Neural cell (in vitro differentiated cells): ENCODE measurements at regions not wholly inside any gene's neighbourhood (a gene's known extent, or its start where the extent isn't known, plus 50 kb on each side); places are given as distances from the start of the nearest gene placed in this dataset.

Experiments
- H2AFZ ChIP-seq: fragments of 200-600, 300-800 bp; sonication (generic), shearing (Covaris generic); 2 replicates; pipeline ENCODE4 v1.6.0; 2014; ENCODE audit warnings: low read depth, mild to moderate bottlenecking, antibody characterized with exemption, low read length, moderate library complexity
- H3F3A ChIP-seq: fragments of 200-600 bp; shearing (Covaris generic); 2 replicates; pipeline ENCODE4 v1.6.1; 2016; ENCODE audit warnings: mild to moderate bottlenecking, moderate library complexity, mixed read lengths, antibody characterized with exemption, low read length; ENCODE audit not compliant: insufficient read depth, poor library complexity, severe bottlenecking
- H3K27ac ChIP-seq: fragments of 200-600, 300-800 bp; sonication (generic), shearing (Covaris generic); 2 replicates; pipeline ENCODE4 v1.5.1; 2014; ENCODE audit warnings: mild to moderate bottlenecking, low read length, moderate library complexity
- H3K27me3 ChIP-seq: fragments of 300-800, 200-600 bp; sonication (generic), shearing (Covaris generic); 2 replicates; pipeline ENCODE4 v1.6.0; 2014; ENCODE audit warnings: mild to moderate bottlenecking, low read depth, low read length, moderate library complexity; ENCODE audit not compliant: insufficient read depth
- H3K36me3 ChIP-seq: fragments of 300-800, 200-600 bp; sonication (generic), shearing (Covaris generic); 2 replicates; pipeline ENCODE4 v1.5.1; 2014; ENCODE audit warnings: mild to moderate bottlenecking, antibody characterized with exemption, low read length, moderate library complexity; ENCODE audit not compliant: insufficient read depth
- H3K4me2 ChIP-seq: fragments of 300-800, 200-600 bp; sonication (generic), shearing (Covaris generic); 2 replicates; pipeline ENCODE4 v1.6.0; 2014; ENCODE audit warnings: mild to moderate bottlenecking, low read length
- H3K4me3 ChIP-seq: fragments of 300-800, 200-600 bp; sonication (generic), shearing (Covaris generic); 2 replicates; pipeline ENCODE4 v1.5.1; 2014; ENCODE audit warnings: mild to moderate bottlenecking, low read length, moderate library complexity
- H3K79me2 ChIP-seq: fragments of 200-600 bp; shearing (Covaris generic); replicated peaks from 2 replicates; pipeline ENCODE4 v1.6.0; 2014; ENCODE audit warnings: mild to moderate bottlenecking, low read length, moderate library complexity; ENCODE audit not compliant: insufficient read depth
- H3K9ac ChIP-seq: fragments of 300-800, 200-600 bp; sonication (generic), shearing (Covaris generic); 2 replicates; pipeline ENCODE4 v1.6.1; 2016; ENCODE audit warnings: mild to moderate bottlenecking, low read length, mixed read lengths
- H3K9me2 ChIP-seq: fragments of 200-600 bp; shearing (Covaris generic); 2 replicates; pipeline ENCODE4 v1.6.1; 2016; ENCODE audit warnings: mild to moderate bottlenecking, low read length, mixed read lengths; ENCODE audit not compliant: insufficient read depth
- H3K9me3 ChIP-seq: fragments of 200-600, 300-800 bp; sonication (generic), shearing (Covaris generic); 2 replicates; pipeline ENCODE4 v1.6.1; 2016; ENCODE audit warnings: mild to moderate bottlenecking, mixed run types, low read length, moderate library complexity, mixed read lengths
- H4K20me1 ChIP-seq: fragments of 200-600 bp; shearing (Covaris generic); 2 replicates; pipeline ENCODE4 v1.6.1; 2016; ENCODE audit warnings: mild to moderate bottlenecking, mixed run types; ENCODE audit not compliant: insufficient read depth
- CTCF ChIP-seq: fragments of 450-650 bp; IDR thresholded peaks from 2 replicates; pipeline ENCODE4 v1.5.1; 2014; ENCODE audit warnings: antibody characterized with exemption, mild to moderate bottlenecking, moderate library complexity; ENCODE audit not compliant: poor library complexity, severe bottlenecking
- EP300 ChIP-seq: fragments of 450-650 bp; conservative IDR thresholded peaks from 2 replicates; pipeline ENCODE4 v1.6.1; 2014; ENCODE audit warnings: antibody characterized with exemption, mild to moderate bottlenecking, moderate library complexity; ENCODE audit not compliant: poor library complexity, severe bottlenecking
- EZH2 ChIP-seq: fragments of 200-600, 300-800 bp; shearing (Covaris generic), sonication (generic); IDR thresholded peaks from 2 replicates; pipeline ENCODE4 v1.6.1; 2014; ENCODE audit warnings: antibody characterized with exemption, low read length, borderline replicate concordance, mild to moderate bottlenecking; ENCODE audit not compliant: insufficient read depth, poor library complexity, severe bottlenecking
- MXI1 ChIP-seq: fragments of 450-650 bp; conservative IDR thresholded peaks from 2 replicates; pipeline ENCODE4 v1.6.1; 2014; ENCODE audit warnings: antibody characterized with exemption, mild to moderate bottlenecking; ENCODE audit not compliant: poor library complexity, severe bottlenecking
- POLR2AphosphoS5 ChIP-seq: IDR thresholded peaks from 2 replicates; pipeline ENCODE4 v1.6.1; 2012
- RAD21 ChIP-seq: fragments of 450-650 bp; conservative IDR thresholded peaks from 2 replicates; pipeline ENCODE4 v1.6.1; 2014; ENCODE audit warnings: antibody characterized with exemption, mild to moderate bottlenecking, moderate library complexity
- REST ChIP-seq: IDR thresholded peaks from 2 replicates; pipeline ENCODE4 v1.6.1; 2012; ENCODE audit warnings: borderline replicate concordance
- SMC3 ChIP-seq: fragments of 450-650 bp; conservative IDR thresholded peaks from 2 replicates; pipeline ENCODE4 v1.6.1; 2014; ENCODE audit warnings: antibody characterized with exemption, mild to moderate bottlenecking, moderate library complexity; ENCODE audit not compliant: poor library complexity
- TAF1 ChIP-seq: IDR thresholded peaks from 2 replicates; pipeline ENCODE4 v1.6.1; 2012; ENCODE audit warnings: low read depth

GRCh38 chr22:48389916-48390315 lies 1437.8 kb downstream of the BRD1 start:
- TF ChIP-seq POLR2AphosphoS5 (no peak), TAF1 (no peak), CTCF (no peak), REST (no peak), EP300 (no peak), RAD21 (no peak), EZH2 (no peak), SMC3 (no peak), MXI1 (no peak)
- H3K4me2 ChIP-seq: no peak overlapping the region

GRCh38 chr22:48382197-48382596 lies 1445.5 kb downstream of the BRD1 start:
- Histone ChIP-seq H3K27me3 (no peaks in the 10 kb centered on the region), H4K20me1 (no peaks in the 10 kb centered on the region)
- TF ChIP-seq EZH2 (no peak), REST (no peak), CTCF (no peak), SMC3 (no peak), EP300 (no peak), MXI1 (no peak), POLR2AphosphoS5 (no peak), TAF1 (no peak), RAD21 (no peak)

More at GRCh38 chr22:48389916-48390315, 1437.8 kb downstream of the BRD1 start:
- Histone ChIP-seq H3K36me3 (no peaks in the 10 kb centered on the region), H3F3A (no peaks in the 10 kb centered on the region), H3K9me2 (no peaks in the 10 kb centered on the region), H3K4me3 (no peak overlapping the region), H3K9ac (no peak overlapping the region), H4K20me1 (no peaks in the 10 kb centered on the region), H2AFZ (no peak overlapping the region), H3K27ac (no peak overlapping the region), H3K79me2 (no peaks in the 10 kb centered on the region), H3K27me3 (no peaks in the 10 kb centered on the region), H3K9me3 (no peaks in the 10 kb centered on the region)

More at GRCh38 chr22:48382197-48382596, 1445.5 kb downstream of the BRD1 start:
- Histone ChIP-seq H3K36me3 (no peaks in the 10 kb centered on the region), H2AFZ (no peak overlapping the region), H3K79me2 (no peaks in the 10 kb centered on the region), H3F3A (no peaks in the 10 kb centered on the region), H3K9me2 (no peaks in the 10 kb centered on the region), H3K4me3 (no peak overlapping the region), H3K27ac (no peak overlapping the region), H3K9ac (no peak overlapping the region), H3K4me2 (no peak overlapping the region), H3K9me3 (no peaks in the 10 kb centered on the region)
